Activated CD8-positive, alpha-beta T cell treated with anti-CD3 and anti-CD28 coated beads for 36 hours (primary cell): ENCODE measurements at regions not wholly inside any gene's neighbourhood (a gene's known extent, or its start where the extent isn't known, plus 50 kb on each side); places are given as distances from the start of the nearest gene placed in this dataset.

ENCODE experiments used
- ATAC-seq: fragments of 200-7000 bp; cut with Tn5 transposase; one replicate; pipeline ENCODE4 v1.10.0; 2021; ENCODE audit warnings: mild to moderate bottlenecking, moderate library complexity
- CTCF ChIA-PET: fragments of 350-600 bp; sonication (Branson Sonifier 250); formaldehyde crosslinking; loops from one replicate; lab custom pipeline; 2021; ENCODE audit warnings: antibody characterized with exemption; lab: Charles Lee
- POLR2A ChIA-PET: fragments of 350-600 bp; sonication (Branson Sonifier 250); formaldehyde crosslinking; loops from one replicate; lab custom pipeline; 2021; ENCODE audit warnings: antibody characterized with exemption; lab: Charles Lee
- DNase-seq: peaks from one replicate; pipeline ENCODE4 v3.0.0-alpha.2; 2020
- H3K27ac Mint-ChIP-seq: one replicate; pipeline ENCODE4 v1.8.0; 2021; ENCODE audit warnings: mild to moderate bottlenecking, mixed read lengths
- H3K27me3 Mint-ChIP-seq: one replicate; pipeline ENCODE4 v1.8.0; 2021; ENCODE audit warnings: mixed read lengths
- H3K36me3 Mint-ChIP-seq: one replicate; pipeline ENCODE4 v1.8.0; 2021; ENCODE audit warnings: low read depth, mixed read lengths
- H3K4me1 Mint-ChIP-seq: one replicate; pipeline ENCODE4 v1.8.0; 2021; ENCODE audit warnings: low read depth, mixed read lengths
- H3K4me3 Mint-ChIP-seq: one replicate; pipeline ENCODE4 v1.8.0; 2021; ENCODE audit warnings: mild to moderate bottlenecking, moderate library complexity, mixed read lengths
- H3K9me3 Mint-ChIP-seq: one replicate; pipeline ENCODE4 v1.8.0; 2021; ENCODE audit warnings: mixed read lengths
- intact Hi-C: fragments of 100-400 bp; cut with micrococcal nuclease; formaldehyde crosslinking; loops from one replicate; pipeline ENCODE4 v1.10.0; 2022
- TF ChIP-seq, protein P1 (sequence below): fragments of 200-600 bp; IDR thresholded peaks from one replicate; pipeline ENCODE4 v1.8.0; 2022; ENCODE audit warnings: antibody characterized with exemption, mild to moderate bottlenecking

GRCh38 chr20:24163506-24163905 lies 174.9 kb upstream of the GGTLC1 start:
- TF ChIP-seq, protein P1, sequence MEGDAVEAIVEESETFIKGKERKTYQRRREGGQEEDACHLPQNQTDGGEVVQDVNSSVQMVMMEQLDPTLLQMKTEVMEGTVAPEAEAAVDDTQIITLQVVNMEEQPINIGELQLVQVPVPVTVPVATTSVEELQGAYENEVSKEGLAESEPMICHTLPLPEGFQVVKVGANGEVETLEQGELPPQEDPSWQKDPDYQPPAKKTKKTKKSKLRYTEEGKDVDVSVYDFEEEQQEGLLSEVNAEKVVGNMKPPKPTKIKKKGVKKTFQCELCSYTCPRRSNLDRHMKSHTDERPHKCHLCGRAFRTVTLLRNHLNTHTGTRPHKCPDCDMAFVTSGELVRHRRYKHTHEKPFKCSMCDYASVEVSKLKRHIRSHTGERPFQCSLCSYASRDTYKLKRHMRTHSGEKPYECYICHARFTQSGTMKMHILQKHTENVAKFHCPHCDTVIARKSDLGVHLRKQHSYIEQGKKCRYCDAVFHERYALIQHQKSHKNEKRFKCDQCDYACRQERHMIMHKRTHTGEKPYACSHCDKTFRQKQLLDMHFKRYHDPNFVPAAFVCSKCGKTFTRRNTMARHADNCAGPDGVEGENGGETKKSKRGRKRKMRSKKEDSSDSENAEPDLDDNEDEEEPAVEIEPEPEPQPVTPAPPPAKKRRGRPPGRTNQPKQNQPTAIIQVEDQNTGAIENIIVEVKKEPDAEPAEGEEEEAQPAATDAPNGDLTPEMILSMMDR = no peak
- Mint-ChIP-seq H3K27me3 (no peaks in the 10 kb centered on the region), H3K36me3 (no peaks in the 10 kb centered on the region), H3K4me3 (no peak overlapping the region), H3K27ac (no peak overlapping the region), H3K9me3 (no peaks in the 10 kb centered on the region), H3K4me1 (no peaks in the 10 kb centered on the region)
- ATAC-seq (no peak), DNase-seq (no peak)
- intact Hi-C loops = no loop called here
- ChIA-PET POLR2A (no interaction called here), CTCF (interaction anchor here (1.1 to 2.4 kb wide), 3 partner anchors 11 to 226 kb away, joined by 3 to 13 read pairs (median 4); no protein-coding TSS in a partner anchor)

GRCh38 chr20:24160563-24161281 lies 172.1 kb upstream of the GGTLC1 start:
- TF ChIP-seq, protein P1 = peak; percentile 58
- Mint-ChIP-seq H3K9me3 (no peaks in the 10 kb centered on the region), H3K27ac (no peak overlapping the region), H3K4me3 (no peak overlapping the region), H3K36me3 (no peaks in the 10 kb centered on the region), H3K4me1 (no peaks in the 10 kb centered on the region), H3K27me3 (no peaks in the 10 kb centered on the region)
- ChIA-PET CTCF (interaction anchor here (0.6 to 1.4 kb wide), 7 partner anchors 8 to 620 kb away, joined by 3 to 6 read pairs (median 3); no protein-coding TSS in a partner anchor), POLR2A (interaction anchor here (0.9 kb wide), 1 partner anchor 15 kb away, joined by 3 read pairs; no protein-coding TSS in a partner anchor)
- intact Hi-C loops = no loop called here
- DNase-seq (peak; percentile 22), ATAC-seq (peak; percentile 45)

GRCh38 chr20:24158281-24158680 lies 169.7 kb upstream of the GGTLC1 start:
- Mint-ChIP-seq H3K27me3 (peaks cover 2% of the 10 kb centered on the region), H3K9me3 (no peaks in the 10 kb centered on the region), H3K4me3 (no peak overlapping the region), H3K36me3 (no peaks in the 10 kb centered on the region), H3K4me1 (no peaks in the 10 kb centered on the region), H3K27ac (no peak overlapping the region)
- ChIA-PET POLR2A (no interaction called here), CTCF (no interaction called here)
- intact Hi-C loops = no loop called here
- TF ChIP-seq, protein P1 = no peak
- ATAC-seq (no peak), DNase-seq (no peak)

GRCh38 chr20:24157213-24157612 lies 168.6 kb upstream of the GGTLC1 start:
- TF ChIP-seq, protein P1 = no peak
- CTCF ChIA-PET = no interaction called here
- peak; percentile 61 for ATAC-seq
- Mint-ChIP-seq H3K27me3 (peaks cover 2% of the 10 kb centered on the region), H3K36me3 (no peaks in the 10 kb centered on the region), H3K9me3 (no peaks in the 10 kb centered on the region), H3K27ac (no peak overlapping the region), H3K4me3 (no peak overlapping the region), H3K4me1 (no peaks in the 10 kb centered on the region)
- peak; percentile 40 for DNase-seq
- POLR2A ChIA-PET = no interaction called here
- intact Hi-C loops = no loop called here
